PC-9 (cell line): ENCODE measurements at regions not wholly inside any gene's neighbourhood (a gene's known extent, or its start where the extent isn't known, plus 50 kb on each side); places are given as distances from the start of the nearest gene placed in this dataset.
"Not testable (repeated sequence)": the region's sequence is repeated elsewhere in the genome, so short reads cannot be mapped to it uniquely, and the experiment has no call there.

Experiments
- BruUV-seq: library from RNA; stranded (reverse); fragments of 400-500 nt; replicated peaks from 2 replicates; lab custom pipeline; 2021; lab: Mats Ljungman, UMichigan
- CTCF ChIA-PET: fragments of 300-600 bp; sonication (Branson Sonifier 250); formaldehyde crosslinking; loops from one replicate; lab custom pipeline; 2022; ENCODE audit warnings: antibody characterized with exemption; lab: Charles Lee
- POLR2A ChIA-PET: fragments of 300-600 bp; sonication (Branson Sonifier 250); formaldehyde crosslinking; loops from one replicate; lab custom pipeline; 2022; ENCODE audit warnings: antibody characterized with exemption; ENCODE audit not compliant: unreplicated experiment; lab: Charles Lee
- DNase-seq, 2 experiments: peaks; one replicate each; pipeline versions ENCODE4 v3.0.0 to v3.0.0-alpha.2; 2015 to 2022; ENCODE audit warnings: mixed read lengths in 1 of 2
- H2AFZ ChIP-seq: fragments of 200-600 bp; sonication (generic); 2 replicates; pipeline ENCODE4 v1.8.1; 2017; ENCODE audit warnings: antibody characterized with exemption
- H3F3A ChIP-seq: fragments of 200-600 bp; sonication (generic); 2 replicates; pipeline ENCODE4 v1.8.1; 2017; ENCODE audit warnings: antibody characterized with exemption, mild to moderate bottlenecking, low read depth; ENCODE audit not compliant: insufficient read depth
- H3K27ac ChIP-seq: fragments of 200-600 bp; sonication (generic); 2 replicates; pipeline ENCODE4 v1.6.1; 2016; ENCODE audit warnings: mixed run types
- H3K27me3 ChIP-seq: fragments of 200-600 bp; sonication (generic); 2 replicates; pipeline ENCODE4 v1.6.1; 2016; ENCODE audit warnings: low read depth, mixed run types; ENCODE audit not compliant: insufficient read depth
- H3K36me3 ChIP-seq: fragments of 200-600 bp; sonication (generic); 2 replicates; pipeline ENCODE4 v1.6.1; 2016; ENCODE audit warnings: low read depth, mixed run types
- H3K4me1 ChIP-seq: fragments of 200-600 bp; sonication (generic); replicated peaks from 2 replicates; pipeline ENCODE4 v1.6.1; 2016; ENCODE audit warnings: mixed run types; ENCODE audit not compliant: insufficient read depth
- H3K4me2 ChIP-seq: fragments of 200-600 bp; sonication (generic); 2 replicates; pipeline ENCODE4 v1.6.1; 2017; ENCODE audit warnings: mixed run types
- H3K4me3 ChIP-seq: fragments of 200-600 bp; sonication (generic); 2 replicates; pipeline ENCODE4 v1.6.1; 2016; ENCODE audit warnings: mixed run types
- H3K79me2 ChIP-seq: fragments of 200-600 bp; sonication (generic); 2 replicates; pipeline ENCODE4 v1.6.1; 2017; ENCODE audit warnings: low read depth, mixed run types
- H3K9me2 ChIP-seq: fragments of 200-600 bp; sonication (generic); 2 replicates; pipeline ENCODE4 v1.8.1; 2017; ENCODE audit warnings: mild to moderate bottlenecking; ENCODE audit not compliant: insufficient read depth
- H3K9me3 ChIP-seq: fragments of 200-600 bp; sonication (generic); 2 replicates; pipeline ENCODE4 v1.8.1; 2016; ENCODE audit warnings: low read depth; ENCODE audit not compliant: insufficient read depth
- H4K20me1 ChIP-seq: fragments of 200-600 bp; sonication (generic); 2 replicates; pipeline ENCODE4 v1.8.1; 2017; ENCODE audit not compliant: insufficient read depth
- CTCF ChIP-seq: fragments of 200-600 bp; sonication (generic); conservative IDR thresholded peaks from 2 replicates; pipeline ENCODE4 v1.6.1; 2017; ENCODE audit warnings: mixed run types, antibody characterized with exemption, mild to moderate bottlenecking, moderate library complexity
- EZH2 ChIP-seq: fragments of 200-600 bp; sonication (generic); IDR thresholded peaks from 2 replicates; pipeline ENCODE4 v1.8.0; 2017; ENCODE audit warnings: antibody characterized with exemption, low read depth
- intact Hi-C: fragments of 100-400 bp; cut with micrococcal nuclease; formaldehyde crosslinking; loops from one replicate; pipeline ENCODE4 v1.10.0; 2022; ENCODE audit not compliant: unreplicated experiment

GRCh38 chr9:115340314-115340713 lies 222.4 kb upstream of the TNC start:
- Histone ChIP-seq H3K9me3 (no peaks in the 10 kb centered on the region), H2AFZ (no peak overlapping the region), H3K4me3 (no peak overlapping the region), H3K4me1 (no peaks in the 10 kb centered on the region), H3K9me2 (no peaks in the 10 kb centered on the region), H3K4me2 (no peak overlapping the region), H3K36me3 (no peaks in the 10 kb centered on the region), H4K20me1 (no peaks in the 10 kb centered on the region), H3K27me3 (no peaks in the 10 kb centered on the region), H3K79me2 (no peaks in the 10 kb centered on the region), H3K27ac (no peak overlapping the region), H3F3A (no peaks in the 10 kb centered on the region)
- intact Hi-C loops: no loop called here
- no TSS peak for BruUV-seq
- no peak for DNase-seq
- POLR2A ChIA-PET: no interaction called here
- CTCF ChIA-PET: no interaction called here
- no peak for TF ChIP-seq EZH2
- TF ChIP-seq CTCF: no peak

- BruUV-seq: no TSS peak
These were observed 223.5 kb upstream of the TNC start for GRCh38 chr9:115341426-115341825.

GRCh38 chr9:115347776-115348175 lies 229.8 kb upstream of the TNC start:
- 0 out of 2 replicates have a peak, but pooled peaks cover 11% of the 10 kb centered on the region for H3K9me3 ChIP-seq
- DNase-seq, H3K79me2 ChIP-seq, H3K4me3 ChIP-seq, CTCF ChIA-PET, H4K20me1 ChIP-seq, H3K36me3 ChIP-seq, H3K27me3 ChIP-seq, H3K4me2 ChIP-seq, H3K9me2 ChIP-seq, BruUV-seq, intact Hi-C loops, H2AFZ ChIP-seq, H3K27ac ChIP-seq, POLR2A ChIA-PET: not testable (repeated sequence)
- peaks cover 15% of the 10 kb centered on the region for H3K4me1 ChIP-seq
- H3F3A ChIP-seq: peaks cover 17% of the 10 kb centered on the region; the same call in 1 of the 2 replicates

More at GRCh38 chr9:115341426-115341825, 223.5 kb upstream of the TNC start:
- Histone ChIP-seq H2AFZ (no peak overlapping the region), H3K4me2 (no peak overlapping the region), H3K4me3 (no peak overlapping the region), H3K36me3 (no peaks in the 10 kb centered on the region), H3F3A (no peaks in the 10 kb centered on the region), H4K20me1 (no peaks in the 10 kb centered on the region), H3K27me3 (no peaks in the 10 kb centered on the region), H3K79me2 (no peaks in the 10 kb centered on the region), H3K4me1 (no peaks in the 10 kb centered on the region), H3K9me3 (no peaks in the 10 kb centered on the region), H3K9me2 (no peaks in the 10 kb centered on the region), H3K27ac (no peak overlapping the region)
- TF ChIP-seq EZH2: no peak
- no peak for TF ChIP-seq CTCF
- ChIA-PET CTCF (no interaction called here), POLR2A (no interaction called here)
- DNase-seq: no peak
- intact Hi-C loops: no loop called here

- H4K20me1 ChIP-seq, H3K27ac ChIP-seq, BruUV-seq, intact Hi-C loops, H3K9me2 ChIP-seq, DNase-seq, H2AFZ ChIP-seq, H3K4me3 ChIP-seq, H3K27me3 ChIP-seq, POLR2A ChIA-PET, H3K79me2 ChIP-seq, H3K36me3 ChIP-seq, CTCF ChIA-PET: not testable (repeated sequence)
- H3F3A ChIP-seq: peaks cover 17% of the 10 kb centered on the region; the same call in 1 of the 2 replicates
- 0 out of 2 replicates have a peak overlapping the region, but pooled peaks have one; percentile 5 for H3K4me2 ChIP-seq
- 0 out of 2 replicates have a peak, but pooled peaks cover 11% of the 10 kb centered on the region for H3K9me3 ChIP-seq
- peaks cover 15% of the 10 kb centered on the region for H3K4me1 ChIP-seq
These were observed 231.0 kb upstream of the TNC start for GRCh38 chr9:115348936-115349335.
